NCI-H446 treated with DMSO at 0.1 percent for 48 hours (cell line): ENCODE measurements at regions not wholly inside any gene's neighbourhood (a gene's known extent, or its start where the extent isn't known, plus 50 kb on each side); places are given as distances from the start of the nearest gene placed in this dataset.

Experiments
- DNase-seq: peaks from one replicate; lab custom pipeline; 2025; lab: John Stamatoyannopoulos, UW

- DNase-seq = no peak
Observed at GRCh38 chr22:45094825-45095224, 68.9 kb upstream of the NUP50 start.

- DNase-seq = no peak
Observed at GRCh38 chr22:45096256-45096907, 67.3 kb upstream of the NUP50 start.

- no peak for DNase-seq
Observed at GRCh38 chr22:45097061-45097460, 66.7 kb upstream of the NUP50 start.

- no peak for DNase-seq
Observed at GRCh38 chr22:45098056-45098455, 65.7 kb upstream of the NUP50 start.

GRCh38 chr22:45099961-45100360 is 63.8 kb upstream of the NUP50 start:
- no peak for DNase-seq

GRCh38 chr22:45101515-45102227 is 62.1 kb upstream of the NUP50 start:
- peak; percentile 16 for DNase-seq

GRCh38 chr22:45102896-45103420 is 60.8 kb upstream of the NUP50 start:
- no peak for DNase-seq

GRCh38 chr22:45103756-45104155 is 60.0 kb upstream of the NUP50 start:
- DNase-seq = no peak

GRCh38 chr22:45104313-45104712 is 59.4 kb upstream of the NUP50 start:
- no peak for DNase-seq

GRCh38 chr22:45105281-45105702 is 58.4 kb upstream of the NUP50 start:
- no peak for DNase-seq

GRCh38 chr22:45107671-45108070 is 56.1 kb upstream of the NUP50 start:
- DNase-seq = no peak

- DNase-seq = no peak
Observed at GRCh38 chr22:45112136-45112879, 51.4 kb upstream of the NUP50 start.
